Muscle of leg (tissue), 3 donors: ENCODE measurements at regions not wholly inside any gene's neighbourhood (a gene's known extent, or its start where the extent isn't known, plus 50 kb on each side); places are given as distances from the start of the nearest gene placed in this dataset.

Experiments used
- DNase-seq: peaks from one replicate; pipeline ENCODE4 v3.0.0; 2013
- H3K27ac ChIP-seq: one replicate; pipeline ENCODE4 v1.5.1; 2013; ENCODE audit warnings: mild to moderate bottlenecking, low read length, control low read depth
- H3K27me3 ChIP-seq: one replicate; pipeline ENCODE4 v1.6.1; 2013; ENCODE audit warnings: low read length; ENCODE audit not compliant: control insufficient read depth, insufficient read depth
- H3K36me3 ChIP-seq: one replicate; pipeline ENCODE4 v1.6.1; 2013; ENCODE audit warnings: low read length; ENCODE audit not compliant: control insufficient read depth, insufficient read depth
- H3K4me1 ChIP-seq: one replicate; pipeline ENCODE4 v1.6.1; 2013; ENCODE audit warnings: low read length; ENCODE audit not compliant: control insufficient read depth, insufficient read depth
- H3K4me3 ChIP-seq: one replicate; pipeline ENCODE4 v1.5.1; 2013; ENCODE audit warnings: low read length, control low read depth
- H3K9me3 ChIP-seq: replicated peaks from 2 replicates; pipeline ENCODE4 v1.6.1; 2013; ENCODE audit warnings: low read depth, low read length; ENCODE audit not compliant: control insufficient read depth
- WGBS: methylation state at CpG from one replicate; pipeline ENCODE4 v1.1.5; 2013; ENCODE audit warnings: missing lambda C conversion rate; ENCODE audit not compliant: insufficient coverage; 5-methylcytosine and 5-hydroxymethylcytosine counted together

DNA sequence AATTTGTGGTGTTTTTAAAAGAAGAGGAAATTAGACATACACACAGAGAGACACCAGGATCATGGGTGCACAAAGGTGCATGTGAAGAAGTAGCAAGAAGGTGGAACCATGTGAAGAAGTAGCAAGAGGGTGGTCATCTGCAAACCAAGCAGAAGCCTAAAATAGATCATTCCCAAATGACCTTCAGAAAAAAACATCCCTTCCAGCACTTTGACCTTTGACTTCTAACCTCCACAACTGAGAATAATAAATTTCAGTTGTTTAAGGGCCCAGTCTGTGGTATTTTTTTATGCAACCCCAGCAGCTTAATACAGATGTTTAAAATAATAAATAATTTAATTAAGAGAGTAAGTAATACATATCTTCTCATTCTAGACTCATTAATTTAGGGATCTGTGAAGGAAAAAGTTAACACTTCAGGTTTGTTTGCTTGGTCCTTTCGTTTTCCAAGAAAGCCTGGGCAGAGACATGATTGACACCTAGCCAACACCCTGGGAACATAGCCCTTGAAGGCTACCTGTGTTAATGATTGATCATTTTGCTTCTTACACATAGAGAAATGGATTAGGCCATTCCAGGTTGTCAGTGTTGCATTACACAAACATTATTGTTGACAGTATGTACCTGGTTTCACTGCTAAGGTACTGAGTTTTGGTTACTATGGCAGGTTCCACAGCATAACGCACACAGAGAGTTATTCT is 1331.2 kb upstream of the GBE1 start:
- DNase-seq: no peak
- no peaks in the 10 kb centered on the region for H3K9me3 ChIP-seq
- no peaks in the 10 kb centered on the region for H3K4me1 ChIP-seq
- no CpG with 5 or more reads among the region's 2 CpGs for WGBS
- H3K36me3 ChIP-seq: no peaks in the 10 kb centered on the region
- no peaks in the 10 kb centered on the region for H3K27me3 ChIP-seq
- H3K4me3 ChIP-seq: no peak overlapping the region
- H3K27ac ChIP-seq: no peak overlapping the region

DNA sequence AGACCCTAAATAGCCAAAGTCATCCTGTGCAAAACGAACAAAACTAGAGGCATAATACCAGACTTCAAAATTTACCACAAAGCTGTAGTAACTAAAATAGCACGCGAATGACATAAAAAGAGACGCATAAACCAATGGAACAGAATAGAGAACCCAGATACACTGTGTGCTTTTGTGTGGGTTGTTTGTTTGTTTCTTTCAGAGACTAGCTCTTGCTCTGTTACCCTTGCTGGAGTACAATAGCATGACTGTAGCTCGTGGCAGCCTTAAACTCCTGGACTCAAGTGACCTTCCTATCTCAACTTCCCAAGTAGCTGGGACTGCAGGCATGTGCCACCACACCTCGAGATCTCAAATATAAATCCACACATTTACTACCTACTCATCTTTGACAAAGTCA is 1314.6 kb upstream of the GBE1 start:
- Histone ChIP-seq H3K4me3 (no peak overlapping the region), H3K27ac (no peak overlapping the region), H3K9me3 (no peaks in the 10 kb centered on the region), H3K27me3 (no peaks in the 10 kb centered on the region), H3K4me1 (no peaks in the 10 kb centered on the region), H3K36me3 (no peaks in the 10 kb centered on the region)
- DNase-seq: no peak
- no CpG with 5 or more reads among the region's 6 CpGs for WGBS

DNA sequence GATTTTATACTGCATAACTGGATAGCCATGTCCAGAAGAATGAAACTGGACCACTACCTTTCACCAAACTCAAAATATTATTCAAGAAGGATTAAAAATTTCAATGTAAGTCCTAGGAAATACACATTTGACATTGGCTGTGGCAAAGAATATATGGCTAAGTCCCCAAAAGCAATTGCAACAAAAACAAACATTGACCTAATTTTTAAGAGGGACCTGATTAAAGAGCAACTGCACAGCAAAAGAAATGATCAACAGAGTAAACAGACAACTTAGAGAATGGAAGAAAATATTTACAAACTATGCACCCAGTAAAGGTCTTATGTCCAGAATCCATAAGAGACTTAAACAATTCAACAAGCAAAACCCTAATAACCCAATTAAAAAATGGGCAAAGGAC is 1313.0 kb upstream of the GBE1 start:
- no peaks in the 10 kb centered on the region for H3K36me3 ChIP-seq
- H3K27me3 ChIP-seq: no peaks in the 10 kb centered on the region
- DNase-seq: no peak
- H3K27ac ChIP-seq: no peak overlapping the region
- no peak overlapping the region for H3K4me3 ChIP-seq
- H3K9me3 ChIP-seq: no peaks in the 10 kb centered on the region
- no peaks in the 10 kb centered on the region for H3K4me1 ChIP-seq

DNA sequence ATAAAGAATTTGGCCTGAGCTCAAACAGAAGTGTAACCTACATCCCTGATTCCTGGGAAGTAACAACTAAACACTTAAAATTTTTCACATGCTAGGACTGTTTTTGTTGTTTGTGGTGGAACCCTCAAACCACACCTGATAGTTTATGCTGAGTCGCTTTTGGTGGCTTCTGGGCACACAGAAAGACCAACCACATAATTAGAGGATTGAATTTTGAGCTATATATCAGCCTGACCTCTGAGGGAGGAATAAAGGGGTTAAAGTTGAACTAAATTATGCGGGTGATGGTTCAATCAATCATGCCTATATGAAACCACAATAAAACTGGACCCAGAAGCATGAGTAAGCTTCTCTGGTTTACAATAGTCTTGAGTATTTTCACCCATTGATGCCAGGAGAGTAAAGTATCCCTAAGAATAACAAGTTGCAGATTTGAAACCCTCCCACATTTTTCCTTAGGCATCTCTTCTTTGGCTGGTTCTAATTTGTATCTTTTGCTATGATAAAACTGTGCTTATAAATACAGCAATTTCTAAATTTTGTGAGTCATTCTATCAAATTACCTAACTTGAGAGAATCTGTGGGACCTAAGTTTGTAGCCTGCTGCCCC is 1304.5 kb upstream of the GBE1 start:
- WGBS: no CpG with 5 or more reads among the region's 2 CpGs
- Histone ChIP-seq H3K27ac (no peak overlapping the region), H3K4me3 (no peak overlapping the region), H3K9me3 (peaks cover 11% of the 10 kb centered on the region), H3K4me1 (no peaks in the 10 kb centered on the region), H3K27me3 (no peaks in the 10 kb centered on the region), H3K36me3 (no peaks in the 10 kb centered on the region)
- DNase-seq: no peak

DNA sequence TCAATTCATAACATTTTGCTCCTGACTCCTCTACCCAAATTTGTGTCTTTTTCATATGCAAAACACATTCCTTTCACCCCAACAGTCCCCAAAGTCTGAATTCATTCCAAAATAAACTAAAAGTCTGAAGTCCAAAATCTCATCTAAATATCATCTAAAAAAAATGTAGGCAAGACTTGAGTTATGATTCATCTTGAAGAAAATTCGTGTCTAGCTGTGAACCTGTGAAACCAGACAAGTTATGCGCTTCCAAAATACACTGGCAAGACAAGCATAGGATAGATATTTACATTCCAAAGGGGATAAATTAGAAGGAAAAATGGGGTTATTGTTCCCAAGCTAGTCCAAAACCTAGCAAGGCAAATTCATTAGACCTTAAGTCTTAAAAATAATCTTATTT is 1302.0 kb upstream of the GBE1 start:
- WGBS: no CpG with 5 or more reads among the region's 2 CpGs
- Histone ChIP-seq H3K27me3 (no peaks in the 10 kb centered on the region), H3K4me1 (no peaks in the 10 kb centered on the region), H3K27ac (no peak overlapping the region), H3K4me3 (no peak overlapping the region), H3K9me3 (peaks cover 11% of the 10 kb centered on the region), H3K36me3 (no peaks in the 10 kb centered on the region)
- DNase-seq: no peak

DNA sequence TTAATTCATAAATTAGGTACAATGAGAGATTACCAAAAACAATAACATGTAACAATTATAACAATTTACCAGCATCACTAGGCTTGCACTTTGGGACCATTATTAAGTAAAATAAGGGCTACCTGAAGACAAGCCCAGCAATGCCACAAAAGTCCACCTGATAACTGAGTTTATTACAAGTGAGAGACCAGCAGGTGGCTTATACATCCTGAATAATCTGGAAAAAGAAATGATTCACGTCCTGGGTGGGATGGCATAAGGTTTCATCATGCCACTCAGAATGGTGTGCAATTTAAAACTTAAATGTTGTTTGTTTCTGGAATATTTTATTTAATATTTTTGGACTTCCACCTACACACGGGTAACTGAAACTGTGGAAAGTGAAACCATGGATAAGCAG is 1287.1 kb upstream of the GBE1 start:
- Histone ChIP-seq H3K4me1 (no peaks in the 10 kb centered on the region), H3K27me3 (no peaks in the 10 kb centered on the region), H3K27ac (no peak overlapping the region), H3K4me3 (no peak overlapping the region), H3K36me3 (no peaks in the 10 kb centered on the region), H3K9me3 (no peaks in the 10 kb centered on the region)
- no CpG with 5 or more reads among the region's 2 CpGs for WGBS
- no peak for DNase-seq

DNA sequence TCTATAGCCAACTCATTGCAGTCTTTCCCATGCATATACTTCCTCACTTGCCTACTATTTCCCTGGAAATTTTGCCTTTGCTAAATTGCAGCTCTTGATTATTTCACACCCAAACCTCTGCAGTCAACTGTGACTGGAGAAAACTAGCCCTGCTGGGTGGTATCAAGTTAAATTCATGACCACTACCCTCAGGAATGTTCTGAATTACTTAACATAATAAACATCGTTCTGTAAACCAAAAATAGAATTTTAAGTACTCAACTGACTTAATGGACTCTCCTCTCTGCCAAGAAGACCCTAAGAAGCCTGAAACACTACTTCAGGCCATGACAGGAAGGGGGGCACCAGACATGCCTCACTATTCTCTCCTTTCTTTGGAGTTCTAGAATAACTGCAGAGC is 1278.0 kb upstream of the GBE1 start:
- Histone ChIP-seq H3K27me3 (no peaks in the 10 kb centered on the region), H3K4me3 (no peak overlapping the region), H3K9me3 (peaks cover 2% of the 10 kb centered on the region), H3K36me3 (no peaks in the 10 kb centered on the region), H3K4me1 (no peaks in the 10 kb centered on the region), H3K27ac (no peak overlapping the region)
- WGBS: no CpG with 5 or more reads among the region's 1 CpG
- no peak for DNase-seq

DNA sequence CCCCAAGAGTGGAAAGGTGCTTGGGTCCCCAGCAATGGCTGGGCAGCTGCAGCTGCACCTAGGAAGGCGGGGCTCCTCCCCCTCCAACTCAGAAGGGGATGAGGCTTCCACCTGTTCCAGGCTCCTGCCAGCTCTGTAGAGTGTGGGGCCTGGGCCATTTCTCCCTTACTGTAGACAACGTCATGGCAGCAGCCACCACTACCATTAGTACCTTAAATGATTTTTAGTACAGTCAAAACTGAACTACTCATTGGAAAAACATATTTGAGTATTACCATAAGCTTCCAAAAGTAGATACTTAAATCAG is 1274.2 kb upstream of the GBE1 start:
- DNase-seq: no peak
- H3K36me3 ChIP-seq: no peaks in the 10 kb centered on the region
- no CpG with 5 or more reads among the region's 2 CpGs for WGBS
- H3K9me3 ChIP-seq: peaks cover 2% of the 10 kb centered on the region
- H3K27ac ChIP-seq: no peak overlapping the region
- no peaks in the 10 kb centered on the region for H3K4me1 ChIP-seq
- H3K27me3 ChIP-seq: no peaks in the 10 kb centered on the region
- no peak overlapping the region for H3K4me3 ChIP-seq

DNA sequence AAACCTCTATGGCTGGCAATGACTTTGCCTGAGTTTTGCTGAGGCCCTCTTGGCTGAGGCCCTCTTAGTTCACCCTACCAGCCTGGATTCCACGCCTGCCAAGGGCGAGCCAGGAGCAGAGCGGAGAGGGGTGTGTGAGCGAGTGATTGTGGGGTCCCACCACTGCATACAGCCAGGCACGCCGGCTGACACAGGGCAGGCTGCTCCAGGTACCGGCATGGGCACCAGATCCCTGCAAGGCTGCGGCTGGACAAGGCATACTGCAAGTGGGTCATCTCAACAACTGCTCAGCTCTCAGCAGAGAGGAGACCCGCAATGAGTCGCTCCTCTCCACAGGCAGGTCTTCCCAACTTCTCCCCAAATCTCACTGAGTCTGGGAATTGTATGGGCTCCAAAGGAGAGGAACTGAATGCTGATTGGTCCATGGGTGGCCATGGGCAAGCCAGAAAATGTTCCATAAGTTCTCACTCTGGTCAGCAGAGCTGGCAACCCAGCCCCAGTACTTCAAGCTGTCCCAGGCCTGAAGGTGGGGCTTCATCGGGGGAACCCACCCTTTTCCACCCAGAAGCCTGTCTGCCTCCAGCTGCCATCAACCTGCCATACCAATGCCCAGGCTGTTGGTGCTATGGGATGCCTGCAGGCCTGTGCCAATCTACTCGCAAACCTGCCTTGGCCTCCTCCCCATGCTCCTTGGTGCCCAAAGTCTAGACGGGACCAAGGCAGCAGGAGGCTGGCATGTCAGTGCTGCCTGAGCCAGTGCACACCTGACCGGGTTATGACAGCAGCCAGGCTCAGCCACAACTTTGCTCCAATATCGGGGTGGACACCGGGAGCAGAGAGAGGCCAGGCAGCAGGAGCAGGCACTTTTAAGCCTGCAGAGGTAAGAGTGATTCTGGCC is 1273.6 kb upstream of the GBE1 start:
- no peaks in the 10 kb centered on the region for H3K4me1 ChIP-seq

DNA sequence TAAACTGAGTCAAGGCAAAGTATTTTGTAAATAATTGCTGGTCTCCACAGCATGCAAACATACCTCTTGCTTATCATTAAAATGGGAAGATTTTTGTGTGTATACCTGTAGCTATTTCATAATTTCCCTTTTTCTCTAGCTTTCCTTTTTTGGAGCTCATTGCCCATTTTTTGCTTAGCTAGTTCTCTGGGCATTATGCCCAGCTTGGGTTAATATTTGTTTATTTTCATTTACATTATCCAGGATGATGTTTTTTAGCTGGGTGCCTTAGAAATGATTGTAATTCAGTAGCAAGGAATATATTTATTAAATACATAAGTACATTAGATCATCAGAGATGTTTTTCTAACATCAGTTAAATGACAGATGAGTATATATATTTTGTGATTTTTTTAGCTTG is 1271.7 kb upstream of the GBE1 start:
- Histone ChIP-seq H3K9me3 (no peaks in the 10 kb centered on the region), H3K27ac (no peak overlapping the region), H3K27me3 (no peaks in the 10 kb centered on the region), H3K4me1 (no peaks in the 10 kb centered on the region), H3K36me3 (no peaks in the 10 kb centered on the region), H3K4me3 (no peak overlapping the region)
- no peak for DNase-seq

More for the DNA sequence above, 1273.6 kb upstream of the GBE1 start:
- H3K27me3 ChIP-seq: no peaks in the 10 kb centered on the region
- 94% methylated on average over 12 of the region's 16 CpGs for WGBS
- H3K36me3 ChIP-seq: no peaks in the 10 kb centered on the region
- H3K9me3 ChIP-seq: peaks cover 2% of the 10 kb centered on the region
- no peak overlapping the region for H3K4me3 ChIP-seq
- H3K27ac ChIP-seq: no peak overlapping the region
- no peak for DNase-seq
